GM23338 (cell line): ENCODE measurements at regions not wholly inside any gene's neighbourhood (a gene's known extent, or its start where the extent isn't known, plus 50 kb on each side); places are given as distances from the start of the nearest gene placed in this dataset.

Source experiments
- ATAC-seq: fragments of 200-7000 bp; cut with Tn5 transposase; 3 replicates; pipeline ENCODE4 v1.9.1; 2020
- DNase-seq: peaks from one replicate; pipeline ENCODE4 v3.0.0-alpha.2; 2015; ENCODE audit warnings: low spot score
- H2AFZ ChIP-seq: fragments of 200-600 bp; sonication (generic); 2 replicates; pipeline ENCODE4 v1.8.0; 2016; ENCODE audit warnings: antibody characterized with exemption, mild to moderate bottlenecking, moderate library complexity
- H3F3A ChIP-seq: fragments of 200-600 bp; sonication (generic); replicated peaks from 2 replicates; pipeline ENCODE4 v1.8.0; 2017; ENCODE audit warnings: antibody characterized with exemption, mixed run types, low read depth
- H3K27ac ChIP-seq: fragments of 200-600 bp; sonication (generic); 2 replicates; pipeline ENCODE4 v1.6.1; 2016; ENCODE audit warnings: low read depth
- H3K27me3 ChIP-seq: fragments of 200-600 bp; sonication (generic); 2 replicates; pipeline ENCODE4 v1.8.0; 2016; ENCODE audit warnings: mild to moderate bottlenecking, mixed run types, moderate library complexity; ENCODE audit not compliant: insufficient read depth
- H3K36me3 ChIP-seq: fragments of 200-600 bp; sonication (generic); 2 replicates; pipeline ENCODE4 v1.8.0; 2016; ENCODE audit warnings: mild to moderate bottlenecking; ENCODE audit not compliant: insufficient read depth
- H3K4me1 ChIP-seq: fragments of 200-600 bp; sonication (generic); 2 replicates; pipeline ENCODE4 v1.8.0; 2016; ENCODE audit warnings: mild to moderate bottlenecking, moderate library complexity; ENCODE audit not compliant: insufficient read depth
- H3K4me2 ChIP-seq: fragments of 200-600 bp; sonication (generic); 2 replicates; pipeline ENCODE4 v1.7.1; 2017; ENCODE audit warnings: mixed run types
- H3K4me3 ChIP-seq: fragments of 200-600 bp; sonication (generic); 2 replicates; pipeline ENCODE4 v1.6.1; 2016; ENCODE audit warnings: mixed run types
- H3K79me2 ChIP-seq: fragments of 200-600 bp; sonication (generic); replicated peaks from 2 replicates; pipeline ENCODE4 v1.8.0; 2017; ENCODE audit warnings: mild to moderate bottlenecking; ENCODE audit not compliant: insufficient read depth
- H3K9me2 ChIP-seq: fragments of 200-600 bp; sonication (generic); 2 replicates; pipeline ENCODE4 v1.8.0; 2017; ENCODE audit not compliant: insufficient read depth
- H4K20me1 ChIP-seq: fragments of 200-600 bp; sonication (generic); replicated peaks from 2 replicates; pipeline ENCODE4 v1.8.0; 2017; ENCODE audit warnings: mild to moderate bottlenecking; ENCODE audit not compliant: insufficient read depth
- H3K27ac Mint-ChIP-seq: 2 replicates; pipeline ENCODE4 v1.8.0; 2020; ENCODE audit warnings: inconsistent platforms, mild to moderate bottlenecking, moderate library complexity, mixed read lengths
- H3K27me3 Mint-ChIP-seq: 3 replicates; pipeline ENCODE4 v1.8.0; 2022; ENCODE audit warnings: low read depth, mild to moderate bottlenecking, moderate library complexity, mixed read lengths, inconsistent platforms; ENCODE audit not compliant: insufficient read depth, poor library complexity
- H3K36me3 Mint-ChIP-seq: 3 replicates; pipeline ENCODE4 v1.8.0; 2021; ENCODE audit warnings: low read depth, mild to moderate bottlenecking, inconsistent platforms, moderate library complexity, mixed read lengths
- H3K4me1 Mint-ChIP-seq: 3 replicates; pipeline ENCODE4 v1.8.0; 2020; ENCODE audit warnings: mild to moderate bottlenecking, inconsistent platforms, mixed read lengths
- H3K4me3 Mint-ChIP-seq: 3 replicates; pipeline ENCODE4 v1.8.0; 2021; ENCODE audit warnings: moderate library complexity, mild to moderate bottlenecking, inconsistent platforms, mixed read lengths
- H3K9me3 Mint-ChIP-seq: 3 replicates; pipeline ENCODE4 v1.8.0; 2020; ENCODE audit warnings: moderate library complexity, mild to moderate bottlenecking, inconsistent platforms, mixed read lengths
- CREB1 ChIP-seq: fragments of 250-450 bp; sonication (Bioruptor Pico); IDR thresholded peaks from 2 replicates; pipeline ENCODE4 v1.5.0; 2020; ENCODE audit warnings: low read depth, mild to moderate bottlenecking, moderate library complexity
- EZH2 ChIP-seq: fragments of 200-600 bp; sonication (generic); IDR thresholded peaks from one replicate; pipeline ENCODE4 v1.8.0; 2017; ENCODE audit warnings: antibody characterized with exemption, mild to moderate bottlenecking, low read depth; ENCODE audit not compliant: unreplicated experiment
- EZH2phosphoT487 ChIP-seq: fragments of 200-600 bp; sonication (generic); IDR thresholded peaks from one replicate; pipeline ENCODE4 v1.8.1; 2018; ENCODE audit warnings: antibody characterized with exemption; ENCODE audit not compliant: unreplicated experiment
- JUNB ChIP-seq: IDR thresholded peaks from one replicate; pipeline ENCODE4 v1.6.1; 2016; ENCODE audit warnings: antibody characterized with exemption; ENCODE audit not compliant: unreplicated experiment
- NANOG ChIP-seq: IDR thresholded peaks from 2 replicates; pipeline ENCODE4 v1.6.1; 2016; ENCODE audit warnings: antibody characterized with exemption, borderline replicate concordance
- POLR2AphosphoS5 ChIP-seq: IDR thresholded peaks from 2 replicates; pipeline ENCODE4 v1.6.1; 2016; ENCODE audit warnings: antibody characterized with exemption, low read depth
- STAT1 ChIP-seq: IDR thresholded peaks from one replicate; pipeline ENCODE4 v1.6.1; 2016; ENCODE audit warnings: antibody characterized with exemption; ENCODE audit not compliant: unreplicated experiment
- ZNF114 ChIP-seq: fragments of 250-450 bp; sonication (Bioruptor Pico); IDR thresholded peaks from 2 replicates; pipeline ENCODE4 v1.5.0; 2020; ENCODE audit warnings: mild to moderate bottlenecking, moderate library complexity
- ZNF331 ChIP-seq: fragments of 250-450 bp; sonication (Bioruptor Pico); IDR thresholded peaks from 2 replicates; pipeline ENCODE4 v1.5.0; 2020; ENCODE audit warnings: low read depth, mild to moderate bottlenecking, moderate library complexity
- TF ChIP-seq, protein P1 (sequence below), 2 experiments: fragments of 200-600 bp in 1 of 2; sonication (generic) in 1 of 2; conservative IDR thresholded peaks; 2 replicates each; pipeline versions ENCODE4 v1.5.1 to v1.6.1; 2016 to 2017; ENCODE audit warnings: antibody characterized with exemption in 2 of 2, low read depth in 2 of 2, mild to moderate bottlenecking in 2 of 2, moderate library complexity in 1 of 2
- TF ChIP-seq, protein P2 (sequence below): IDR thresholded peaks from 2 replicates; pipeline ENCODE4 v1.6.1; 2016; ENCODE audit warnings: antibody characterized with exemption
- TF ChIP-seq, protein P3 (sequence below): IDR thresholded peaks from one replicate; pipeline ENCODE4 v1.6.1; 2018; ENCODE audit warnings: antibody characterized with exemption; ENCODE audit not compliant: unreplicated experiment
- TF ChIP-seq, protein P4 (sequence below): fragments of 250-450 bp; sonication (Bioruptor Pico); IDR thresholded peaks from 2 replicates; pipeline ENCODE4 v1.5.0; 2020; ENCODE audit warnings: mild to moderate bottlenecking, moderate library complexity

DNA sequence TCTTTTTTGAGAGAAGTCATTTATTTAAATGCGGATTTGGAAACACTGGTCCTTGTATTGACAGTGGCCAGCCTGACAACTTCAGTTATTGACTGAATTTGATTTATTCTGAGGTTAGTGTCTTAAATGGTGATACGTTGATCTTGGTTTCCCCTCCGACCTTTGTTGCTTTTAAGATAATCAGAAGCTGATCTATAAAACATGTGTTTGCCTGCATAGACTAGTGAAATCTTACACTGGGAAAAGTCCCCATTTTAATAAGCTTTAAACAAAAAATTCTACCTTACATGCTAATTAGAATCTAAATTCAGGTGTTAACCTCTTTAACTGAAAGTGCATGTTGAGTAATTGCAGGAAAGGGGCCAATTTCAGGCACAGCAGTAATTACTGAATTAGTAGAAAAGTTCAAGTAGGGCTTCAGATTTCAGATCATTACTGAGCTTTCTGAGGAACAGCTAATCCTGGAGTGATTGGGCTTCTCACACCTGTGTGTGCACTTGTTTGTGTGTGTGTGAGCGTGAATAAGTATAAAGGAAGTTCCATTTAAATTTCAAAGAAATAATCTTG is 221.4 kb downstream of the SOX2 start:
- H3K9me3 Mint-ChIP-seq = peaks cover 2% of the 10 kb centered on the region; the same call in 2 of the 3 replicates
- Histone ChIP-seq H3K27ac (no peak overlapping the region), H3K4me3 (no peak overlapping the region), H3K4me2 (no peak overlapping the region), H4K20me1 (no peaks in the 10 kb centered on the region), H3K4me1 (peaks cover 6% of the 10 kb centered on the region; the same call in 1 of the 2 replicates), H3F3A (no peaks in the 10 kb centered on the region), H2AFZ (no peak overlapping the region), H3K9me2 (no peaks in the 10 kb centered on the region), H3K79me2 (no peaks in the 10 kb centered on the region), H3K36me3 (no peaks in the 10 kb centered on the region), H3K27me3 (no peaks in the 10 kb centered on the region)
- H3K4me1 Mint-ChIP-seq = peaks cover 10% of the 10 kb centered on the region
- 0 out of 3 replicates have a peak, but pooled peaks cover 2% of the 10 kb centered on the region for H3K36me3 Mint-ChIP-seq
- no peaks in the 10 kb centered on the region for H3K27me3 Mint-ChIP-seq
- DNase-seq = no peak
- TF ChIP-seq POLR2AphosphoS5 = no peak
- TF ChIP-seq, protein P1, sequence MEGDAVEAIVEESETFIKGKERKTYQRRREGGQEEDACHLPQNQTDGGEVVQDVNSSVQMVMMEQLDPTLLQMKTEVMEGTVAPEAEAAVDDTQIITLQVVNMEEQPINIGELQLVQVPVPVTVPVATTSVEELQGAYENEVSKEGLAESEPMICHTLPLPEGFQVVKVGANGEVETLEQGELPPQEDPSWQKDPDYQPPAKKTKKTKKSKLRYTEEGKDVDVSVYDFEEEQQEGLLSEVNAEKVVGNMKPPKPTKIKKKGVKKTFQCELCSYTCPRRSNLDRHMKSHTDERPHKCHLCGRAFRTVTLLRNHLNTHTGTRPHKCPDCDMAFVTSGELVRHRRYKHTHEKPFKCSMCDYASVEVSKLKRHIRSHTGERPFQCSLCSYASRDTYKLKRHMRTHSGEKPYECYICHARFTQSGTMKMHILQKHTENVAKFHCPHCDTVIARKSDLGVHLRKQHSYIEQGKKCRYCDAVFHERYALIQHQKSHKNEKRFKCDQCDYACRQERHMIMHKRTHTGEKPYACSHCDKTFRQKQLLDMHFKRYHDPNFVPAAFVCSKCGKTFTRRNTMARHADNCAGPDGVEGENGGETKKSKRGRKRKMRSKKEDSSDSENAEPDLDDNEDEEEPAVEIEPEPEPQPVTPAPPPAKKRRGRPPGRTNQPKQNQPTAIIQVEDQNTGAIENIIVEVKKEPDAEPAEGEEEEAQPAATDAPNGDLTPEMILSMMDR (conservative IDR thresholded peaks at IDR 0.05; ENCODE audit: low read depth in 2 of 2) = no peak
- no peak for TF ChIP-seq ZNF114 (CRISPR knock-in tag)
- TF ChIP-seq, protein P2, sequence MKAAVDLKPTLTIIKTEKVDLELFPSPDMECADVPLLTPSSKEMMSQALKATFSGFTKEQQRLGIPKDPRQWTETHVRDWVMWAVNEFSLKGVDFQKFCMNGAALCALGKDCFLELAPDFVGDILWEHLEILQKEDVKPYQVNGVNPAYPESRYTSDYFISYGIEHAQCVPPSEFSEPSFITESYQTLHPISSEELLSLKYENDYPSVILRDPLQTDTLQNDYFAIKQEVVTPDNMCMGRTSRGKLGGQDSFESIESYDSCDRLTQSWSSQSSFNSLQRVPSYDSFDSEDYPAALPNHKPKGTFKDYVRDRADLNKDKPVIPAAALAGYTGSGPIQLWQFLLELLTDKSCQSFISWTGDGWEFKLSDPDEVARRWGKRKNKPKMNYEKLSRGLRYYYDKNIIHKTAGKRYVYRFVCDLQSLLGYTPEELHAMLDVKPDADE = no peak
- no peak for TF ChIP-seq ZNF331 (CRISPR knock-in tag)
- TF ChIP-seq STAT1 = no peak
- TF ChIP-seq JUNB = no peak
- TF ChIP-seq, protein P3, sequence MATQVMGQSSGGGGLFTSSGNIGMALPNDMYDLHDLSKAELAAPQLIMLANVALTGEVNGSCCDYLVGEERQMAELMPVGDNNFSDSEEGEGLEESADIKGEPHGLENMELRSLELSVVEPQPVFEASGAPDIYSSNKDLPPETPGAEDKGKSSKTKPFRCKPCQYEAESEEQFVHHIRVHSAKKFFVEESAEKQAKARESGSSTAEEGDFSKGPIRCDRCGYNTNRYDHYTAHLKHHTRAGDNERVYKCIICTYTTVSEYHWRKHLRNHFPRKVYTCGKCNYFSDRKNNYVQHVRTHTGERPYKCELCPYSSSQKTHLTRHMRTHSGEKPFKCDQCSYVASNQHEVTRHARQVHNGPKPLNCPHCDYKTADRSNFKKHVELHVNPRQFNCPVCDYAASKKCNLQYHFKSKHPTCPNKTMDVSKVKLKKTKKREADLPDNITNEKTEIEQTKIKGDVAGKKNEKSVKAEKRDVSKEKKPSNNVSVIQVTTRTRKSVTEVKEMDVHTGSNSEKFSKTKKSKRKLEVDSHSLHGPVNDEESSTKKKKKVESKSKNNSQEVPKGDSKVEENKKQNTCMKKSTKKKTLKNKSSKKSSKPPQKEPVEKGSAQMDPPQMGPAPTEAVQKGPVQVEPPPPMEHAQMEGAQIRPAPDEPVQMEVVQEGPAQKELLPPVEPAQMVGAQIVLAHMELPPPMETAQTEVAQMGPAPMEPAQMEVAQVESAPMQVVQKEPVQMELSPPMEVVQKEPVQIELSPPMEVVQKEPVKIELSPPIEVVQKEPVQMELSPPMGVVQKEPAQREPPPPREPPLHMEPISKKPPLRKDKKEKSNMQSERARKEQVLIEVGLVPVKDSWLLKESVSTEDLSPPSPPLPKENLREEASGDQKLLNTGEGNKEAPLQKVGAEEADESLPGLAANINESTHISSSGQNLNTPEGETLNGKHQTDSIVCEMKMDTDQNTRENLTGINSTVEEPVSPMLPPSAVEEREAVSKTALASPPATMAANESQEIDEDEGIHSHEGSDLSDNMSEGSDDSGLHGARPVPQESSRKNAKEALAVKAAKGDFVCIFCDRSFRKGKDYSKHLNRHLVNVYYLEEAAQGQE = no peak
- no peak for TF ChIP-seq EZH2phosphoT487
- no peak for TF ChIP-seq NANOG
- TF ChIP-seq CREB1 (CRISPR knock-in tag) = no peak
- TF ChIP-seq EZH2 = no peak
- TF ChIP-seq, protein P4, sequence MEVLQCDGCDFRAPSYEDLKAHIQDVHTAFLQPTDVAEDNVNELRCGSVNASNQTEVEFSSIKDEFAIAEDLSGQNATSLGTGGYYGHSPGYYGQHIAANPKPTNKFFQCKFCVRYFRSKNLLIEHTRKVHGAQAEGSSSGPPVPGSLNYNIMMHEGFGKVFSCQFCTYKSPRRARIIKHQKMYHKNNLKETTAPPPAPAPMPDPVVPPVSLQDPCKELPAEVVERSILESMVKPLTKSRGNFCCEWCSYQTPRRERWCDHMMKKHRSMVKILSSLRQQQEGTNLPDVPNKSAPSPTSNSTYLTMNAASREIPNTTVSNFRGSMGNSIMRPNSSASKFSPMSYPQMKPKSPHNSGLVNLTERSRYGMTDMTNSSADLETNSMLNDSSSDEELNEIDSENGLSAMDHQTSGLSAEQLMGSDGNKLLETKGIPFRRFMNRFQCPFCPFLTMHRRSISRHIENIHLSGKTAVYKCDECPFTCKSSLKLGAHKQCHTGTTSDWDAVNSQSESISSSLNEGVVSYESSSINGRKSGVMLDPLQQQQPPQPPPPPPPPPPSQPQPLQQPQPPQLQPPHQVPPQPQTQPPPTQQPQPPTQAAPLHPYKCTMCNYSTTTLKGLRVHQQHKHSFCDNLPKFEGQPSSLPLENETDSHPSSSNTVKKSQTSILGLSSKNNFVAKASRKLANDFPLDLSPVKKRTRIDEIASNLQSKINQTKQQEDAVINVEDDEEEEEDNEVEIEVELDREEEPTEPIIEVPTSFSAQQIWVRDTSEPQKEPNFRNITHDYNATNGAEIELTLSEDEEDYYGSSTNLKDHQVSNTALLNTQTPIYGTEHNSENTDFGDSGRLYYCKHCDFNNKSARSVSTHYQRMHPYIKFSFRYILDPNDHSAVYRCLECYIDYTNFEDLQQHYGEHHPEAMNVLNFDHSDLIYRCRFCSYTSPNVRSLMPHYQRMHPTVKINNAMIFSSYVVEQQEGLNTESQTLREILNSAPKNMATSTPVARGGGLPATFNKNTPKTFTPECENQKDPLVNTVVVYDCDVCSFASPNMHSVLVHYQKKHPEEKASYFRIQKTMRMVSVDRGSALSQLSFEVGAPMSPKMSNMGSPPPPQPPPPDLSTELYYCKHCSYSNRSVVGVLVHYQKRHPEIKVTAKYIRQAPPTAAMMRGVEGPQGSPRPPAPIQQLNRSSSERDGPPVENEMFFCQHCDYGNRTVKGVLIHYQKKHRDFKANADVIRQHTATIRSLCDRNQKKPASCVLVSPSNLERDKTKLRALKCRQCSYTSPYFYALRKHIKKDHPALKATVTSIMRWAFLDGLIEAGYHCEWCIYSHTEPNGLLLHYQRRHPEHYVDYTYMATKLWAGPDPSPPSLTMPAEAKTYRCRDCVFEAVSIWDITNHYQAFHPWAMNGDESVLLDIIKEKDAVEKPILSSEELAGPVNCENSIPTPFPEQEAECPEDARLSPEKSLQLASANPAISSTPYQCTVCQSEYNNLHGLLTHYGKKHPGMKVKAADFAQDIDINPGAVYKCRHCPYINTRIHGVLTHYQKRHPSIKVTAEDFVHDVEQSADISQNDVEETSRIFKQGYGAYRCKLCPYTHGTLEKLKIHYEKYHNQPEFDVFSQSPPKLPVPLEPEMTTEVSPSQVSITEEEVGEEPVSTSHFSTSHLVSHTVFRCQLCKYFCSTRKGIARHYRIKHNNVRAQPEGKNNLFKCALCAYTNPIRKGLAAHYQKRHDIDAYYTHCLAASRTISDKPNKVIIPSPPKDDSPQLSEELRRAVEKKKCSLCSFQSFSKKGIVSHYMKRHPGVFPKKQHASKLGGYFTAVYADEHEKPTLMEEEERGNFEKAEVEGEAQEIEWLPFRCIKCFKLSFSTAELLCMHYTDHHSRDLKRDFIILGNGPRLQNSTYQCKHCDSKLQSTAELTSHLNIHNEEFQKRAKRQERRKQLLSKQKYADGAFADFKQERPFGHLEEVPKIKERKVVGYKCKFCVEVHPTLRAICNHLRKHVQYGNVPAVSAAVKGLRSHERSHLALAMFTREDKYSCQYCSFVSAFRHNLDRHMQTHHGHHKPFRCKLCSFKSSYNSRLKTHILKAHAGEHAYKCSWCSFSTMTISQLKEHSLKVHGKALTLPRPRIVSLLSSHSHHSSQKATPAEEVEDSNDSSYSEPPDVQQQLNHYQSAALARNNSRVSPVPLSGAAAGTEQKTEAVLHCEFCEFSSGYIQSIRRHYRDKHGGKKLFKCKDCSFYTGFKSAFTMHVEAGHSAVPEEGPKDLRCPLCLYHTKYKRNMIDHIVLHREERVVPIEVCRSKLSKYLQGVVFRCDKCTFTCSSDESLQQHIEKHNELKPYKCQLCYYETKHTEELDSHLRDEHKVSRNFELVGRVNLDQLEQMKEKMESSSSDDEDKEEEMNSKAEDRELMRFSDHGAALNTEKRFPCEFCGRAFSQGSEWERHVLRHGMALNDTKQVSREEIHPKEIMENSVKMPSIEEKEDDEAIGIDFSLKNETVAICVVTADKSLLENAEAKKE (CRISPR knock-in tag) = no peak
- H3K27ac Mint-ChIP-seq = no peak overlapping the region
- H3K4me3 Mint-ChIP-seq = no peak overlapping the region
- no peak for ATAC-seq
